Suppressor macrophage (primary cell): ENCODE measurements at regions not wholly inside any gene's neighbourhood (a gene's known extent, or its start where the extent isn't known, plus 50 kb on each side); places are given as distances from the start of the nearest gene placed in this dataset.
"Not testable (repeated sequence)": the region's sequence is repeated elsewhere in the genome, so short reads cannot be mapped to it uniquely, and the experiment has no call there.

Experiments used
- DNase-seq, 4 experiments: peaks; one replicate each; pipeline ENCODE4 v3.0.0-alpha.2; 2020 to 2022

DNA sequence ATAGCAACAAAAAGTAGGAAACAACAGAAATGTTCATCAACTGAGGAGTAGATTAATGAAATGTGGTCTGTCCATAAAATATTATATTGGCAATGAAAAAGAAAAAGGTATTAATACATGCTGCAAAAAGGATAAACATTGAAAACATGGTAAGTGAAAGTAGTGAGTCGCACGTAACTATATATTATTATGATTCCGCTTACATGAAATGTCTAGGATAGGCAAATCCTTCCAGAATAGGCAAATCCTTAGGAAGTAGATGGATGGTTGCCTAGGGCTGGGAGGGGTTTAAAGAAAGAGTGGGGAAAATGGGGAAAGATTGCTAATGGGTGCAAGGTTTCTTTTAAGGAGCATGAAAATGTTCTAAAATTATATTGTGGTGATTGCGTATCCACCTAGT is 198.1 kb upstream of the WSB1 start:
- DNase-seq = not testable (repeated sequence)

DNA sequence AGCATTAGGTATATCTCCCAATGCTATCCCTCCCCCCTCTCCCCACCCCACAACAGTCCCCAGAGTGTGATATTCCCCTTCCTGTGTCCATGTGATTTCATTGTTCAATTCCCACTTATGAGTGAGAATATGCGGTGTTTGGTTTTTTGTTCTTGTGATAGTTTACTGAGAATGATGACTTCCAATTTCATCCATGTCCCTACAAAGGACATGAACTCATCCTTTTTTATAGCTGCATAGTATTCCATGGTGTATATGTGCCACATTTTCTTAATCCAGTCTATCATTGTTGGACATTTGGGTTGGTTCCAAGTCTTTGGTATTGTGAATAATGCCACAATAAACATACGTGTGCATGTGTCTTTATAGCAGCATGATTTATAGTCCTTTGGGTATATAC is 194.6 kb upstream of the WSB1 start:
- DNase-seq = not testable (repeated sequence)

DNA sequence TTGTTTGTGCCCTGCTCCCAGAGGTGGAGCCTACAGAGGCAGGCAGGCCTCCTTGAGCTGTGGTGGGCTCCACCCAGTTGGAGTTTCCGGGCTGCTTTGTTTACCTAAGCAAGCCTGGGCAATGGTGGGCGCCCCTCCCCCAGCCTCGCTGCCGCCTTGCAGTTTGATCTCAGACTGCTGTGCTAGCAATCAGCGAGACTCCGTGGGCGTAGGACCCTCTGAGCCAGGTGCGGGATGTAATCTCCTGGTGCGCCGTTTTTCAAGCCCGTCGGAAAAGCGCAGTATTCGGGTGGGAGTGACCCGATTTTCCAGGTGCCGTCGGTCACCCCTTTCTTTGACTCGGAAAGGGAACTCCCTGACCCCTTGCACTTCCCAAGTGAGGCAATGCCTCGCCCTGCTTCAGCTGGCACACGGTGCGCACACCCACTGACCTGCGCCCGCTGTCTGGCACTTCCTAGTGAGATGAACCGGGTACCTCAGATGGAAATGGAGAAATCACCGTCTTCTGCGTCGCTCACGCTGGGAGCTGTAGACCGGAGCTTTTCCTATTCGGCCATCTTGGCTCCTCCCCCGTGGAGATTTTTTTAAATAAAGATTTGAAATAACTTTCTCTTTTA is 189.2 kb upstream of the WSB1 start:
- DNase-seq = not testable (repeated sequence)

DNA sequence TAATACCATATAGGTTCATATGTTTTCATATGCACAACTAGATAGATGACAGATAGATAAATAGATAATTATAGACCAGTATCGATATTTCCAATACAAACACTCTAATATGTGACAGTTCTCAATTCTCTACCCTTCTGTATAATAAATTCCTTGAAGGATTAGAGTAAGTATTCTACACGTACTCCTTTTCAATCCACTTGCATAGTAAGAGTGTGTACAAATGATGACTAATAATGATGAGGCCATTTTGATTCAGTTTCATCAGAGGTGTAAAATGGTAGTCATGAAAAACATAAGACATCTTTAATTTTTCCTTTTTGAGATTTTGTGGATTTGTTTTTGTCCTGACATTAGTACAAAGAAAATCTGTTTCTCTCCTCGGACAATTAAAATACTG is 188.3 kb upstream of the WSB1 start:
- DNase-seq = no peak

DNA sequence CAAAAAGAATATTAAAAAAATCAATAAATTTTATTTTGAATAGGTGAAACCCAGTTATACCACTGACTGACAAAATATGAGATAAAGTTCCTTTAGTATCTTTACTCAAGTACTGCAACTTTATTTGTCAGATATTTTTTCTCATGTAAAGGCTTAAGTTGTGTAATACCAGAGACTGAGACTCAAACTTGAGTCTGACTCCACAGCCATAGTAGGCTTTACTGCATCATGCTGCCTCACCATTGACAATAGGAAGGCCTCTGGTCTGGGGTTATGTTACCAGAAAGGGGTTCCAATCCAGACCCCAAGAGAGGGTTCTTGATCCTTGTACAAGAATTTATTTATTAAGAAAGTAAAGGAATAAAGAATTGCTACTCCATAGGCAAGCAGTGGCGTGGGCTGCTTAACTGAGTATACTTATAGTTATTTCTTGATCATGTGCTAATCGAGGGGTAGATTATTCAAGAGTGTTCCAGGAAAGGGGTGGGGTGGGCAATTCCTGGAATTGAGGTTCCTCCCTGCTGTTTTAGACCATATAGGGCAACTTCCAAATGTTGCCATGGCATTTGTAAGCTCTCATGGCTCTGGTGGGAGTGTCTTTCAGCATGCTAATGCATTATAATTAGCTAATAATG is 187.4 kb upstream of the WSB1 start:
- no peak for DNase-seq

DNA sequence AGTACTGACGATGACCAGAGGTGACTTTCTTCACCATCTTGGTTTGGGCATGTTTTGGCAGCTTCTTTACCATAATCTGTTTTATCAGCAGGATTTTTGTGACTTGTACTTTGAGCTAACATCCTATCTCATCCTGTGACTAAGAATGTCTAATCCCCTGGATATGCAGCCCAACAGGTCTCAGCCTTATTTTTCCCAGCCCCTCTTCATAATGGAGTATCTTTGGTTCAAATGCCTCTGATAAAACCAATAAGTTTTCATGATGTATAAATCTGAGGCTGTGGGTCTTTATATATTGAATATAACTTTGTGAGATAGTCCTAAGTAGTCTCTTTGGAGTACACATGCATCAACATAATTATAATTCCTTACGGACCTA is 186.9 kb upstream of the WSB1 start:
- DNase-seq = no peak

DNA sequence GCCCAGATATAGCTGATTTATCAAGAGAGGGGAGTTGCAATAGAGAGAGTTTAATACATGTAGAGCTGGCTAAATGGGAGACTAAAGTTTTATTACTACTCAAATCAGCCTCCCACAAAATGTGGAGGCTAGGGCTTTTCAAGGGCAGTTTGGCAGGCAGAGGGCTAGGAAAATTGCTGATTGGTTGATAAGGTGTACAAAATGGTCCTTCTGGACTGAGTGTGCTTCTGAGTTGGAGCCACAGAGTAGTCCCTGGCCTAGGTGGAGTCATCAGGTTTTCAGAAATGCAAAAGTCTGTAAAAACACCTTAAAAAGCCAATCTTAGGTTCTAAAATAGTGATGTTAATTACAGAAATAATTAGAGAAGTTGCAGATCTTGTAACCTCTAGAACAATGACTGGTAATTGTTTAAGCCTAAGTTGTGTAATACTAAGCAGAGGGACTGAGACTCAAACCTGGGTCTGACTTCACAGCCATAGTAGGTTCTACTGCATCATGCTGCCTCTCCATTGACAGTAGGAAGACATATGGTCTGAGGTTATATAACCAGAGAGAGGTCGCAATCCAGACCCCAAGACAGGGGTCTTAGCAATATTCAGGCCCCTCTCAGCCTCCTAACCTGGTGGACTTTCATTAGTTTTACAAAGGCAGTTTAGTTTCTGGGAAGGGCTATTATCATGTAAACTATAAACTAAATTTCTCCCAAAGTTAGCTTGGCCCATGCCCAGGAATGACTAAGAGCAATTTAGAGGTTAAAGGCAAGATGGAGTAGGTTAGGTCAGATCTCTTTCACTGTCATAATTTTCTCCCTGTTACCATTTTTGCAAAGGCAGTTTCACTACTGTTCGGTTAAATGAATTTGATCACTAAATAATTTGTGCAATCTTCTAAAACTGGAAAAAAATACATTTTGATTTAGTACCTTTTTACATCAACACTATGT is 186.3 kb upstream of the WSB1 start:
- not testable (repeated sequence) for DNase-seq

DNA sequence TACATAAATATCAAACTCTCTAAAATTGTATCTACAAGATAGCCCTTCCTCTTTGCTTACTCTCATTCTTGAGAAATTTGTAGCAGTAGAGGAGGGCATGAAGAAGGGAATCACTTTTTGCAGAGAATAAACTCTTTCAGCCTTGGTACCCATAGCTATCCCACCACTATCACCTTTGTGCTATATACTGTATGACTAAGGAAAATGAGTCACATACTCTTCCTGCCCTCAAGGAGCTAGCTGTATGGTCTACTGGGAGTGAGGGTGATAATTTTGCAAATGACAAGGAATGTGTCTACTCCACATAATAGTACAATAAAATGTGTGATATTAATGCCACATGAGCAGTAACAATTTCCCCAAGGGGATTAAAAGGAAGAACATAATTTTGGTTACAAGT is 184.6 kb upstream of the WSB1 start:
- no peak for DNase-seq

DNA sequence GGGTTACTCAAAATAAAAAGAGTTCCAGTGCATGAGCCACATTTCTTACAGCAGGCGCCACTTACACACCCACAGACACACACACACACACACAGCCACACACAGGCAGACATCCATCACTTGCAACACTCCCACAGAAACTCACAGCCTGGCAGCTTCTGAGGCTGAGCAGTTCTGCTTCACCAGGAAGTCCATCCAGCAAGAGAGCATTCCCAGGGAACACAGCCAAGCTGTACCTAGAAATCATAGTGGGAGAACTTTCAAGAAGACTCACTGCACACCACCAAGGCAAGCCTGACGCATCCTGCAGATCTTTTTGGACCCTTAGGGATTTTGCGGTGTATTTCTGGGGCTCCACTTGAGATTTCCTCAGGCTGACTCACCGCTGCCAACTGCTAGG is 140.9 kb upstream of the WSB1 start:
- DNase-seq = no peak

DNA sequence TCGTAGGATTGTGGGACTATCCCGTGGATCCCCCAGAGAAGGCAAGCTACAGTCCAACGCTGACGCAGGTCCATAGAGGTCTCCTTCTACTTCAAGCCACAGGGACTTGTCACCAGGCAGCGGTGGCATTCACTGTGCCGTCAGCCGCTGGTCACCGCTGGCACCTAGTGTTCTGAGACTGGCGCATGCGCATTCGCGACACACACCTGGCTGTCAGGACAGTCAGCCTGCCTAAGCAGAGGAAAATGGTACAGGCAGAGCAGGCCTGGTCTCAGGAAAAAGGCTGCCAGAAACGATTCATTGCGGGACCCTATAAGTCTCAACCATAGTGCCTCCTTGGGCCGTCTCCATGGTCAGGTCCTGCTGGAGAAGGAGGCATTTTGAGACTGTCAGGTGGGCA is 138.0 kb upstream of the WSB1 start:
- no peak for DNase-seq

DNA sequence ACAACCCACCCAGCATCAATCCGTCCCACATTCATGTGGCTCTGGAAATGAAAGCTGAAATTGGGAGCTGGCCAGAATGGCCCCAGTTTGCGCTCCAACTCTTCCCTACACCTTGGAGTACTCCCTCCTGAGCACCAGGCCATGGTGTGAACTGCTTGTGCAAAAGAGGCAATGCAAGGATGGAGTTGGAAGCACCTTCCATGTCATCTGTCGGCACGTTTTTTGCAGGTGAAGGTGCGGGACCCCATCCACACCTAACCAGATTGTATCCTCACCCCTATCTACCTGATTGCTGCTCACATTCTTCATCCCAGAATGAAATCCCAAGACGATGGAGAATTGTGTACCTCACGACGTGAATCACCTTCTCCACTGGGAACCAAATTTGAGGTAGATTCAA is 136.6 kb upstream of the WSB1 start:
- DNase-seq = no peak

DNA sequence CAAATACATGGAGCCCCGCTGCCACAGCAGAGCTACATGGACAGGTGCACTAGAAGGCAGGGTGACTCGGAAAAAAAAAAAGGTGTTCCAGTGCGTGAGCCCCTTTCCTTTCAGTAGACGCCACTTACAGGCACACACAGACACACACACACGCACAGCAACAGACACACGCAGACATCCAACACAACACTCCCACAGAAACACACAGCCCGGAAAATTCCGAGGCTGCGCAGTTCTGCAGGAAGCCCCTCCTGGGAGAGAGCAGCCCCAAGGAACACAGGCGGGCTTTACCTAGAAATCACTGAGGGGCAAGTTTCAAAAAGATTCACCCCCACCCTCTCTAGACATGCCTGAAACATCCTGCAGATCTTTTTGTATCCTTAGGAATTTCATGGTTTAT is 136.0 kb upstream of the WSB1 start:
- DNase-seq = no peak

DNA sequence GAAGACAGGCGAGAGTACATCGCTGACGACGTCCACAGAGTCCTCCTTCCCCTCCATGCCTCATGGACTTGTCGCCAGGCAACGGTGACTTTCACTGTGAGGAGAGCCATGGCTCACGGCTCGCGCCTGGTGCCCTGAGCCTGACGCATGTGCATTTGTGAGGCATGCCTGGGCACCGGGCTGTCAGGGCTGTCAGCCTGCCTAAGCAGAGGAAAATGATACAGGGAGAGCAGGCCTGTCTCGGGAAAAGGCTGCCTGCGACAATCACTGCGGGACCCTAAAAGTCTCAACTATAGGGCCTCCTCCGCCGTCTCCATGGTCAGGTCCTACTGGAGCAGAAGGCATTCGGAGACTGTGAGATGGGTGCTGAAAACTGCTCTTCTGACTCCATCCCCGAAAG is 135.5 kb upstream of the WSB1 start:
- no peak for DNase-seq

DNA sequence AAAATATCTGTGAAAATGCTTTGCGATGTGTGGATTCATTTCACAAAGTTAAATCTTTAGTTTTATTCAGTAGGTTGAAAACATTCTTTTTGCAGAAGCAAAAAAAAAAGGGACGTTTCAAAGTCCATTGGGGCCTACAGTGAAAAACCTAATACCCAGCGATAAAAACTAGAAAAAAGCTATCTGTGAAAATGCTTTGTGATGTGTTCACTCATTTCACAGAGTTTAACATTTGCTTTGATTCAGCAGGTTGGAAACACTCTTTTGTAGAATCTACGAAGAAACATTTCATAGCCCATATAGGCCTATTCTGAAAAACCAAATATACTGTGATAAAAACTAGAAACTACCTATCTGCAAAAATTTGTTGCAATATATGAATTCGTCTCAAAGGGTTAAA is 113.6 kb upstream of the WSB1 start:
- no peak for DNase-seq

DNA sequence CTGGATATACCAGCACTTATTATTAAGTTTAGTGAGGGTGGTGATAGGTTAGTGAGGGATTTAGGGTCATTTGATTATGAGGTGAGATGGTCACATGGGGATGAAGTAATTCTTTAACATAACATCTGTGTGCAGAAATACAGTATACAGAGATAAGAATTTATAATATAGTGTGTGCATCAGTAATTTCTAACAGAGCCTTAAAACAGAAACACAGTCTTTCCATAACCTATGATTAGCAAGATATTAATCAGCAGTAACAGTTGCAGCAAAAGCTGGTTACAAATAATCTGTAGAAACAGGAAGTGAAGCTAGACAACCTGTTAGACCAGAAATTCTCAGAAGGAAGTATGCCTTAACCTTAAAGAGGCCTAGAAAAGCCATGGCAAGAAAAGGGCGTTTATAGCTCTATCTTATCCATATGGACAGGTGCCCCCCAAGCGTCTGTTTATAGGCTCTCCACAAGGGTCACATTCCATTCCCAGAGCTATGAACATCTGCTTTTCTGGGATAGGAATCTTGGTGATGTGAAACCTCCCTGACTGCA is 112.5 kb upstream of the WSB1 start:
- DNase-seq = peak in 3 of 4 experiments; percentile 8 to 28 (median 25)

DNA sequence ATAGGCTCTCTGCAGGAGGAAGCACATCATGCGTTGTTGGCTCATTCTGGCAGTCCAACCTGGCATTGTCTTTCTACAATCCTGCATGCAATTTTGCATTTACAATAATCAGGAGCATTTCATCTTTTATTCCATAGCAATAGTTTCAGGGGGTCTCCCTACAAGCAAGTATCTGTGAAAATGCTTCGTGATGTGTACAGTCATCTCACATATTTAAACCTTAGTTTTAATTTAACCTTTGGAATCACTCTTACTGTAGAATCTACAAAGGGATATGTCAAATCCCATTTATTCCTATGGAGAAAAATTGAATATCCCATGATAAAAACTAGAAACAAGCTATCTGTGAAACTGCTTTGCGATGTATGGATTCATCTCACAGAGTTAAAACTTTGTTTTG is 112.0 kb upstream of the WSB1 start:
- peak in 1 of 4 experiments; percentile 6 for DNase-seq

DNA sequence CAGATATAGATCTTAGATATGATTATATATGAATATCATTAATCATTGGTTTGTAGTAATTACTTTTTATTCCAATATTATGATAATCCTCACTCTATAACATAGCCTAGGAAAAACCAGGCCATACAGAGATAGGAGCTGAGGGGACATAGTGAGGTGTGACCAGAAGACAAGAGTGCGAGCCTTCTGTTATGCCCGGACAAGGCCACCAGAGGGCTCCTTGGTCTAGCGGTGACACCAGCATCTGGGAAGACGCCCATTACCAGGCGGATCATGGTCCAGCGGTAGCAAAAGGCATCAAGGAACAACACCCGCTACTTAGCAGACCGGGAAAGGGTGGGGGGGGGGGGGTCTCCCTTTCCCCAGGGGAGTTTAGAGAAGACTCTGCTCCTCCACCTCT is 96.4 kb upstream of the WSB1 start:
- peak in 3 of 4 experiments; percentile 23 to 52 (median 50) for DNase-seq

DNA sequence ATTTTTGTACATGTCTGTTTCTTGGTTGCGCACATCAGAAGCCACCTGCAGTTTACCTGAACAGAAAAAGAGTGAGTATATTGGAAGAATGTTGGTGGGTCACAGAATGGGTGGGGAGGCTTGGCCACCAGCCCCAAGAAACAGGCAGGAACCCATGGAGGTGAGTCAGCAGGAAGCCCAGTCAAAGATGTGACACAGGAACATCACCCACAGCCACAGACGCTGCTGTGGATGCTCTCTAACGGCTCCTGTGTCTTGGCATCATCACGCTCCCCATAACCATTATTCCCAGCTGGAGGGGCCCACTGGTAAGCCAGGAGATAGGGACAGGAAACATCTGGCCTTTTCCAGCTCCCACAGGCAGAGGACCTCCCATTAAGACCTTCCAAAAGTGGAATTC is 94.0 kb upstream of the WSB1 start:
- no peak for DNase-seq

DNA sequence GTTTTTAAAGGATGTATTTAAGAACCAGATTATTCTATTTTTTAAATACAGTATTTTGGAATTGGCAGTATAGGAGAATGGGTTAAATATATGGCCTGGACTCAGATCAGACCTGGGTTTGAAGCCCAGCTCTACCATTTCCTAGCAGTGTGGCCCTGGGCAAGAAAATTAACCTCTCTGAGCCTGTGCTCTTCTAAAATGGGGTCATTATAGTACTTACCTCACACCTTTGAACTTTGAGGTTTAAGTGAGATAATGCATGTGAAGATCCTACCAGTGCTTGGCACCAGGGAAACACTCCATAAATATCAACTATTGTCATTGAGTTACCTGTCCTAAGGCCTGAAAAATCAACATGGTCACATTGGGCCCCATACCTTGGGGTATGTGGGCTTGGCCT is 93.4 kb upstream of the WSB1 start:
- no peak for DNase-seq

DNA sequence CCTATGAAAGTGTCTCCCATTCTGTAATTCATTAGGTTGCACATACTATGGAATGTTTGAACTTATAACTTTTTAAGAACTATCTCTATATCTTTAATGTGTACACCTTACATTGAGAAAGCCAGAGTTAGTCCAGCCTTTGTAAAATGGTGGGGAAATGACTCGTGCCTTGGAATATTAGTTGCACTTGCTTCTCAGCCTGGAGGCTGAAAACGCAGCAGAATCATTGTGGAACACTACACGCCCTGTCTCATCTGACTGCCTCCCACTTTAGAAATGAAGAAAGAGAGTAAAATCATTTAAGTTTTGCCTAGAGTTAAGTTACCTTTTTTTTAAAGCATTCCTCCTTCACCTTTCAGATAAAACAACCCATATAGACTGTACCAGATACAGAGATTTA is 90.7 kb upstream of the WSB1 start:
- DNase-seq = no peak

DNA sequence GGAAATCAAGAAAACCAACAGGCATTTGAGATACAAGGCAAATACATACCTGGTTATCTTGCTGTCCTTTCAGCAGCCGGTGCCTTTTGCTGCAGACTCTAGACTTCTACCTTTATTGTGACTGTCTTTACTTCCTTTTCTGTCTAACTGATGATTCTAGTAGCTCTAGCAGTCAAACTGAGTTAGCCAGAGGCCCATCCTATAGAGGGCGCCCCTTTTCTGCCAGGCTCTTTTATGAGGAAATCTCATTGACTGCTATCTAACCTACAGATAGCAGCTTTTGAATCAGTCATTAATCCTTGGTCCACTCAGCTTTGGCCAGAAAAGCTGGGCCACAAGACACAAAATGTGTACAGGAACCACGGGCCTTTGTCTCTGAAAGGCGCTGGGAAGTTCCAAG is 87.5 kb upstream of the WSB1 start:
- peak; percentile 26 to 67 (median 55) for DNase-seq

DNA sequence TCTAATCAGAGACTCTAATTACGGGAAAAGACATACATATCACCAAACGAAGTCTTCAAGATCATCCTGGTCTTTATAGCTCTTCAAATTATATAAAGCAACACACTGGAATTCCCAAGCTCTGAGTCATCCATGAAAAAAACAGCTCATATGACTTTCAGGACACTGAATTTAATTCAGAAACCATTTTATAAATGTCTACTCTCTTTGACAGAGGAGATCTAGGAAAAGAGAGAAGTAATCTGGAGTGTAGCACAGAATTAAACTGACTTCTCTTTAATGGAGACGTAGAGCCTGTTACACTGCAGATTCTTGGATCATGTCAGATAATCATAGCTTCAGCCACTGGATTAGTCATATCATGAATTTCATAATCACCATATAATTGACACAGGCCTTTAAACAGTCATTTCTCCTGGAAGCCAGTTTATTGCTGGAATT is 86.8 kb upstream of the WSB1 start:
- DNase-seq = peak; percentile 44 to 91 (median 73)

DNA sequence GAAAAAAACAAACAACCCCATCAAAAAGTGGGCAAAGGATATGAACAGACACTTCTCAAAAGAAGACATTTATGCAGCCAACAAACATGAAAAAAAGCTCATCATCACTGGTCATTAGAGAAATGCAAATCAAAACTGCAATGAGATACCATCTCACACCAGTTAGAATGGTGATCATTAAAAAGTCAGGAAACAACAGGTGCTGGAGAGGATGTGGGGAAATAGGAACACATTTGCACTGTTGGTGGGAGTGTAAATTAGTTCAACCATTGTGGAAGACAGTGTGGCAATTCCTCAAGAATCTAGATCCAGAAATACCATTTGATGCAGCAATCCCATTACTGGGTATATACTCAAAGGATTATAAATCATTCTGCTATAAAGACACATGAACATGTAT is 85.5 kb upstream of the WSB1 start:
- not testable (repeated sequence) for DNase-seq
